Hepatocyte (in vitro differentiated cells): ENCODE measurements at regions not wholly inside any gene's neighbourhood (a gene's known extent, or its start where the extent isn't known, plus 50 kb on each side); places are given as distances from the start of the nearest gene placed in this dataset.

Experiments used
- DNase-seq: peaks from one replicate; pipeline ENCODE4 v3.0.0-alpha.2; 2016; ENCODE audit warnings: low spot score
- H2AFZ ChIP-seq: fragments of 200-600 bp; sonication (generic); 2 replicates; pipeline ENCODE4 v1.6.0; 2016; ENCODE audit warnings: antibody characterized with exemption, mild to moderate bottlenecking
- H3K27ac ChIP-seq: fragments of 200-600 bp; sonication (generic); 2 replicates; pipeline ENCODE4 v1.5.1; 2016; ENCODE audit warnings: mild to moderate bottlenecking
- H3K27me3 ChIP-seq: fragments of 200-600 bp; sonication (generic); 2 replicates; pipeline ENCODE4 v1.6.1; 2016
- H3K36me3 ChIP-seq: fragments of 200-600 bp; sonication (generic); replicated peaks from 2 replicates; pipeline ENCODE4 v1.5.1; 2016; ENCODE audit warnings: low read depth; ENCODE audit not compliant: insufficient read depth
- H3K4me1 ChIP-seq: fragments of 200-600 bp; sonication (generic); 2 replicates; pipeline ENCODE4 v1.5.1; 2016; ENCODE audit warnings: mild to moderate bottlenecking, moderate library complexity; ENCODE audit not compliant: insufficient read depth
- H3K4me2 ChIP-seq: fragments of 200-600 bp; sonication (generic); 2 replicates; pipeline ENCODE4 v1.6.0; 2016
- H3K4me3 ChIP-seq: fragments of 200-600 bp; sonication (generic); 2 replicates; pipeline ENCODE4 v1.5.1; 2016; ENCODE audit warnings: mild to moderate bottlenecking
- H3K79me2 ChIP-seq: fragments of 200-600 bp; sonication (generic); 2 replicates; pipeline ENCODE4 v1.6.0; 2017; ENCODE audit warnings: mild to moderate bottlenecking
- H3K9me2 ChIP-seq: fragments of 200-600 bp; sonication (generic); replicated peaks from 2 replicates; pipeline ENCODE4 v1.6.0; 2017; ENCODE audit warnings: mild to moderate bottlenecking; ENCODE audit not compliant: insufficient read depth
- H3K9me3 ChIP-seq: fragments of 200-600 bp; sonication (generic); 2 replicates; pipeline ENCODE4 v1.5.1; 2016; ENCODE audit warnings: low read depth, mild to moderate bottlenecking
- H4K20me1 ChIP-seq: fragments of 200-600 bp; sonication (generic); 2 replicates; pipeline ENCODE4 v1.6.0; 2016; ENCODE audit warnings: mild to moderate bottlenecking; ENCODE audit not compliant: insufficient read depth, poor library complexity, severe bottlenecking
- EZH2 ChIP-seq: fragments of 200-600 bp; sonication (generic); IDR thresholded peaks from 2 replicates; pipeline ENCODE4 v1.6.1; 2016; ENCODE audit warnings: antibody characterized with exemption, mild to moderate bottlenecking, borderline replicate concordance
- EZH2phosphoT487 ChIP-seq: fragments of 200-600 bp; sonication (generic); IDR thresholded peaks from one replicate; pipeline ENCODE4 v1.6.1; 2018; ENCODE audit warnings: antibody characterized with exemption, mild to moderate bottlenecking, low read depth, moderate library complexity; ENCODE audit not compliant: unreplicated experiment, severe bottlenecking
- WGBS: methylation state at CpG from one replicate; pipeline ENCODE4 v1.1.6; 2016; ENCODE audit warnings: low lambda C conversion rate; ENCODE audit errors: missing lambda C conversion rate; 5-methylcytosine and 5-hydroxymethylcytosine counted together
- TF ChIP-seq, protein P1 (sequence below): fragments of 200-600 bp; sonication (generic); IDR thresholded peaks from 2 replicates; pipeline ENCODE4 v1.5.1; 2016; ENCODE audit warnings: antibody characterized with exemption, mild to moderate bottlenecking; ENCODE audit not compliant: poor library complexity

DNA sequence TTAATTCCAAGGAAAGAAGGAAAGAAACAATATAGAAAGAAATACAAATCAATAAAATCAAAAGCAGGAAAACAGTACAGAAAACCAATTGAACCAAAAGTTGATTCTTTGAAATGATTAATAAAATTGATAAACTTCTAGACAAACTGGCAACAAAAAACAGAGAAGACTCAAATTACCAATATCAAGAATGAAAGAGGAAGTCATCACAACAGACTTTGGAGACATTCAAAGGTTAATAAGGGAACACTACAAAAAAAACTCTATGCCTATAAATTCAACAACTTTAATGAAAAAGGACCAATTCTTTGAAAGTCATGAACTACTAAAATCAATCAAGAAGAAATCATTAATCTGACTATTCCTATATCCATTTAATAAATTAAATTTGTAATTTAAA, 329.3 kb upstream of the NR5A2 start:
- no peak for DNase-seq
- Histone ChIP-seq H2AFZ (no peak overlapping the region), H3K79me2 (no peaks in the 10 kb centered on the region), H3K27me3 (no peaks in the 10 kb centered on the region), H3K9me2 (no peaks in the 10 kb centered on the region), H3K27ac (no peak overlapping the region), H3K9me3 (no peaks in the 10 kb centered on the region), H3K4me3 (no peak overlapping the region), H3K36me3 (no peaks in the 10 kb centered on the region), H3K4me2 (no peak overlapping the region), H3K4me1 (no peaks in the 10 kb centered on the region), H4K20me1 (no peaks in the 10 kb centered on the region)
- TF ChIP-seq, protein P1, sequence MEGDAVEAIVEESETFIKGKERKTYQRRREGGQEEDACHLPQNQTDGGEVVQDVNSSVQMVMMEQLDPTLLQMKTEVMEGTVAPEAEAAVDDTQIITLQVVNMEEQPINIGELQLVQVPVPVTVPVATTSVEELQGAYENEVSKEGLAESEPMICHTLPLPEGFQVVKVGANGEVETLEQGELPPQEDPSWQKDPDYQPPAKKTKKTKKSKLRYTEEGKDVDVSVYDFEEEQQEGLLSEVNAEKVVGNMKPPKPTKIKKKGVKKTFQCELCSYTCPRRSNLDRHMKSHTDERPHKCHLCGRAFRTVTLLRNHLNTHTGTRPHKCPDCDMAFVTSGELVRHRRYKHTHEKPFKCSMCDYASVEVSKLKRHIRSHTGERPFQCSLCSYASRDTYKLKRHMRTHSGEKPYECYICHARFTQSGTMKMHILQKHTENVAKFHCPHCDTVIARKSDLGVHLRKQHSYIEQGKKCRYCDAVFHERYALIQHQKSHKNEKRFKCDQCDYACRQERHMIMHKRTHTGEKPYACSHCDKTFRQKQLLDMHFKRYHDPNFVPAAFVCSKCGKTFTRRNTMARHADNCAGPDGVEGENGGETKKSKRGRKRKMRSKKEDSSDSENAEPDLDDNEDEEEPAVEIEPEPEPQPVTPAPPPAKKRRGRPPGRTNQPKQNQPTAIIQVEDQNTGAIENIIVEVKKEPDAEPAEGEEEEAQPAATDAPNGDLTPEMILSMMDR, result no peak

DNA sequence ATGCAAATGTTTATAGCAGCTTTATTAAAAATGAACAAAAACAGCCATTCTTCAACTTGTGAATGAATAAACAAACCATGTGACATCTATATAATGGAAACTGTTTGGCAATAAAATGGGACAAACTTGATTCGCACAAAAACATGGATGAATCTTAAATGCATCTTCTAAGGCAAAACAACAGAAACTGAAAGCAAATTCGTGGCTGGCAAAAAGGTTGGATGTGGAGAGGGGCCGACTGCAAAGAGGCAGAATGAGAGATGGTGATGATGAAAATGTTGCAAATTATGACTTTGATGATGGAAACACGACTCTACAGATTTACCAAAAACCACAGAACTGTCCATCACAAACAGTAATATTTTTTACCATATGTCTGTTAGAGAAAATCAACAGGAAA, 327.0 kb upstream of the NR5A2 start:
- H3K4me2 ChIP-seq, result no peak overlapping the region
- H3K79me2 ChIP-seq, result no peaks in the 10 kb centered on the region
- H3K4me3 ChIP-seq, result no peak overlapping the region
- H3K27ac ChIP-seq, result no peak overlapping the region
- no peaks in the 10 kb centered on the region for H3K27me3 ChIP-seq
- no peaks in the 10 kb centered on the region for H3K9me3 ChIP-seq
- H3K4me1 ChIP-seq, result no peaks in the 10 kb centered on the region
- no peak overlapping the region for H2AFZ ChIP-seq
- no peaks in the 10 kb centered on the region for H4K20me1 ChIP-seq
- no peaks in the 10 kb centered on the region for H3K9me2 ChIP-seq
- WGBS, result 84% methylated on average over 4 of the region's 4 CpGs
- TF ChIP-seq EZH2 (no peak), EZH2phosphoT487 (no peak)
- TF ChIP-seq, protein P1, result no peak
- no peak for DNase-seq
- H3K36me3 ChIP-seq, result no peaks in the 10 kb centered on the region

DNA sequence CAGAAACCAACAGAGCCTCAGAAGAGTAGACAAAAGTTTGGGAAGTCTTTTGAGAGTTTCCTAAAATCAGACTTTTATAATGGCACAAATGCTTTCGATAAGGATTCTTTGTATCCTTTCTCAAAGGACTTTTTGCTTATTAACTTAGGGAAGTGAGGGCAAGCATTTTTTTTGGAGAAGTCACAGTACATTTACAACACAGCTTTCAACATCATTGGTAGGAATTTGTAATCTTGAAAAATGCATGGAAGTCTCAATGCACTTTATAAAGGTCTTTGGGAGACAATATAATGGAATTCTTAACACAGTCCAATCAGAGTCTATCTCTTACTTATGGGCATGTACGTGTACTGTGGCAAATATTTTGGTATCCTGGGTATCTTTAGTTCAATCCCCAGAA, 325.8 kb upstream of the NR5A2 start:
- H3K4me1 ChIP-seq, result no peaks in the 10 kb centered on the region
- H3K9me2 ChIP-seq, result no peaks in the 10 kb centered on the region
- no peak overlapping the region for H3K4me2 ChIP-seq
- H3K27ac ChIP-seq, result no peak overlapping the region
- no peaks in the 10 kb centered on the region for H3K9me3 ChIP-seq
- no peaks in the 10 kb centered on the region for H3K27me3 ChIP-seq
- H2AFZ ChIP-seq, result no peak overlapping the region
- H4K20me1 ChIP-seq, result no peaks in the 10 kb centered on the region
- H3K79me2 ChIP-seq, result no peaks in the 10 kb centered on the region
- H3K36me3 ChIP-seq, result no peaks in the 10 kb centered on the region
- TF ChIP-seq EZH2phosphoT487, result no peak
- TF ChIP-seq, protein P1, result no peak
- no peak for TF ChIP-seq EZH2
- no peak overlapping the region for H3K4me3 ChIP-seq
- WGBS, result 89% methylated on average over 2 of the region's 2 CpGs
- no peak for DNase-seq

DNA sequence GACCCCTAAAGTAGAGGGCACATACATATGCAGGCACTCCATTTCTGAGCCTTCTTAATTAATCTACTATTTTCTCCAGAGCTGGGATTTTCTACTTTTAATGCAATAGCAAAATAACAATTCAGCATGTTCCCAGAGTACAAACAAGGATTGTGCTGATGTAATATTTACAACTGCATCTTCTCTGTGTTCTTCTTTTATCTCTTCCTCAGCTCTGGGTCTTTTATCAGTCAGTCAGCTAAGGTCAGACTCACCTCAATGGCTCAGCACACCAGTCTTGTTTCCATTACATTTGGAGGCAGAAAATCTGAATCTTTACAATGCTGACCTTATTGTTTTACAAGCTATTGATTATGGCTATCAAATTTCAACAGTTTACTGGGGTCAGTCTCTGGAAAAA, 323.3 kb upstream of the NR5A2 start:
- Histone ChIP-seq H4K20me1 (no peaks in the 10 kb centered on the region), H2AFZ (no peak overlapping the region), H3K4me2 (no peak overlapping the region), H3K4me3 (no peak overlapping the region), H3K9me3 (no peaks in the 10 kb centered on the region), H3K27me3 (no peaks in the 10 kb centered on the region), H3K36me3 (no peaks in the 10 kb centered on the region), H3K4me1 (no peaks in the 10 kb centered on the region), H3K9me2 (no peaks in the 10 kb centered on the region), H3K27ac (no peak overlapping the region), H3K79me2 (no peaks in the 10 kb centered on the region)
- DNase-seq, result no peak
- TF ChIP-seq, protein P1, result no peak
- TF ChIP-seq EZH2phosphoT487 (no peak), EZH2 (no peak)
